IMR-90 (cell line): ENCODE measurements at regions not wholly inside any gene's neighbourhood (a gene's known extent, or its start where the extent isn't known, plus 50 kb on each side); places are given as distances from the start of the nearest gene placed in this dataset.
"Not testable (repeated sequence)": the region's sequence is repeated elsewhere in the genome, so short reads cannot be mapped to it uniquely, and the experiment has no call there.

Source experiments
- ATAC-seq: fragments of 200-7000 bp; cut with Tn5 transposase; 2 replicates; pipeline ENCODE4 v1.9.1; 2020; ENCODE audit warnings: low read depth, mild to moderate bottlenecking, moderate library complexity
- BruUV-seq: library from RNA; stranded (reverse); fragments of 400-500 nt; replicated peaks from 2 replicates; lab custom pipeline; 2021; lab: Mats Ljungman, UMichigan
- CTCF ChIA-PET: fragments of 300-600 bp; formaldehyde crosslinking; extraction: SDS; loops from one replicate; lab custom pipeline; 2021; ENCODE audit warnings: antibody characterized with exemption; lab: Yijun Ruan, JAX
- POLR2A ChIA-PET: fragments of 300-600 bp; sonication (Branson Sonifier 250); formaldehyde crosslinking; loops from one replicate; lab custom pipeline; 2022; ENCODE audit warnings: antibody characterized with exemption; ENCODE audit not compliant: unreplicated experiment; lab: Charles Lee
- DNase-seq: peaks from one replicate; pipeline ENCODE4 v3.0.0; 2013
- H2AFZ ChIP-seq: replicated peaks from 2 replicates; pipeline ENCODE3; 2013; ENCODE audit warnings: low read length, mild to moderate bottlenecking; ENCODE audit not compliant: poor library complexity
- H2AK5ac ChIP-seq: 2 replicates; pipeline ENCODE4 v1.6.1; 2013; ENCODE audit warnings: low read depth, low read length, inconsistent platforms
- H2AK9ac ChIP-seq: replicated peaks from 2 replicates; pipeline ENCODE3; 2013; ENCODE audit warnings: mild to moderate bottlenecking, low read depth, low read length, moderate library complexity; ENCODE audit not compliant: poor library complexity
- H2BK120ac ChIP-seq: 2 replicates; pipeline ENCODE4 v1.6.1; 2013; ENCODE audit warnings: low read depth, low read length, inconsistent platforms
- H2BK15ac ChIP-seq: 3 replicates; pipeline ENCODE4 v1.6.1; 2013; ENCODE audit warnings: low read depth, low read length, inconsistent platforms
- H2BK20ac ChIP-seq: 2 replicates; pipeline ENCODE4 v1.6.1; 2013; ENCODE audit warnings: low read depth, mild to moderate bottlenecking, inconsistent platforms, low read length, moderate library complexity
- H2BK5ac ChIP-seq: 2 replicates; pipeline ENCODE4 v1.6.1; 2013; ENCODE audit warnings: mild to moderate bottlenecking, low read depth, low read length, inconsistent platforms; ENCODE audit not compliant: poor library complexity, severe bottlenecking
- H3K14ac ChIP-seq: replicated peaks from 2 replicates; pipeline ENCODE4 v1.6.1; 2013; ENCODE audit warnings: low read depth, low read length, inconsistent platforms
- H3K18ac ChIP-seq: 2 replicates; pipeline ENCODE4 v1.6.1; 2013; ENCODE audit warnings: low read depth, low read length, control low read depth
- H3K23ac ChIP-seq: 2 replicates; pipeline ENCODE4 v1.6.1; 2013; ENCODE audit warnings: low read depth, low read length, inconsistent platforms
- H3K27ac ChIP-seq: 2 replicates; pipeline ENCODE4 v1.5.1; 2013; ENCODE audit warnings: mild to moderate bottlenecking, control low read depth, low read length; ENCODE audit not compliant: insufficient read depth
- H3K27me3 ChIP-seq: 2 replicates; pipeline ENCODE4 v1.6.1; 2013; ENCODE audit warnings: low read length; ENCODE audit not compliant: control insufficient read depth, insufficient read depth
- H3K36me3 ChIP-seq: 2 replicates; pipeline ENCODE4 v1.6.1; 2013; ENCODE audit warnings: low read length, mixed read lengths; ENCODE audit not compliant: control insufficient read depth, insufficient read depth
- H3K4ac ChIP-seq: 2 replicates; pipeline ENCODE4 v1.6.1; 2013; ENCODE audit warnings: low read depth, low read length, inconsistent platforms
- H3K4me1 ChIP-seq: 2 replicates; pipeline ENCODE4 v1.6.1; 2013; ENCODE audit warnings: low read length, mixed read lengths; ENCODE audit not compliant: control insufficient read depth, insufficient read depth
- H3K4me2 ChIP-seq: 2 replicates; pipeline ENCODE4 v1.6.1; 2013; ENCODE audit warnings: low read depth, mild to moderate bottlenecking, control low read depth, low read length, moderate library complexity
- H3K4me3 ChIP-seq: 2 replicates; pipeline ENCODE4 v1.5.1; 2013; ENCODE audit warnings: low read depth, mild to moderate bottlenecking, control low read depth, low read length, moderate library complexity; ENCODE audit not compliant: insufficient read depth
- H3K56ac ChIP-seq: 2 replicates; pipeline ENCODE4 v1.6.1; 2013; ENCODE audit warnings: low read length, inconsistent platforms; ENCODE audit not compliant: insufficient read depth; ENCODE audit errors: extremely low read depth
- H3K79me1 ChIP-seq, 2 experiments: 2 replicates each; pipeline ENCODE4 v1.6.1; 2013; ENCODE audit warnings: low read length in 2 of 2, inconsistent platforms in 1 of 2, low read depth in 1 of 2
- H3K9ac ChIP-seq: 2 replicates; pipeline ENCODE4 v1.6.1; 2013; ENCODE audit warnings: low read depth, low read length, control low read depth
- H3K9me1 ChIP-seq: 2 replicates; pipeline ENCODE4 v1.6.1; 2013; ENCODE audit warnings: low read length, inconsistent platforms; ENCODE audit not compliant: insufficient read depth
- H3K9me3 ChIP-seq: 2 replicates; pipeline ENCODE4 v1.6.1; 2013; ENCODE audit warnings: low read length; ENCODE audit not compliant: control insufficient read depth, insufficient read depth
- H4K20me1 ChIP-seq: 2 replicates; pipeline ENCODE4 v1.6.1; 2013; ENCODE audit warnings: low read length, inconsistent platforms; ENCODE audit not compliant: insufficient read depth
- H4K5ac ChIP-seq: 2 replicates; pipeline ENCODE4 v1.6.1; 2013; ENCODE audit warnings: mild to moderate bottlenecking, low read depth, low read length, control low read depth
- H4K8ac ChIP-seq, 2 experiments: 2 replicates each; pipeline ENCODE4 v1.6.1; 2013; ENCODE audit warnings: low read depth in 2 of 2, low read length in 2 of 2, control low read depth in 1 of 2, inconsistent platforms in 1 of 2
- H4K91ac ChIP-seq: 2 replicates; pipeline ENCODE4 v1.6.1; 2013; ENCODE audit warnings: low read depth, low read length, inconsistent platforms; ENCODE audit not compliant: insufficient read depth
- WGBS, 2 experiments: methylation state at CpG; one replicate each; pipeline versions ENCODE4 v1.1.5 to v1.1.7; 2013; ENCODE audit warnings: missing lambda C conversion rate in 2 of 2; ENCODE audit not compliant: insufficient read length in 1 of 2; ENCODE audit errors: extremely low coverage in 2 of 2; 5-methylcytosine and 5-hydroxymethylcytosine counted together
- dilution Hi-C: fragments of 300-500 bp; cut with HindIII; formaldehyde crosslinking; loops from one replicate; pipeline ENCODE4 v1.14.3; 2018; ENCODE audit warnings: low sequenced_read_pairs; ENCODE audit not compliant: unreplicated experiment
- in situ Hi-C: fragments of 300-500 bp; cut with MboI; formaldehyde crosslinking; loops from 3 replicates; pipeline ENCODE4 v1.14.3; 2019; ENCODE audit warnings: low sequenced_read_pairs, inconsistent platforms, mixed read lengths
- intact Hi-C: fragments of 100-400 bp; cut with micrococcal nuclease; formaldehyde crosslinking; loops from 2 replicates; pipeline ENCODE4 v1.10.0; 2022

- H2BK15ac ChIP-seq, H3K4me3 ChIP-seq, H2AFZ ChIP-seq, H4K91ac ChIP-seq, H3K56ac ChIP-seq, DNase-seq, dilution Hi-C loops, H3K9me3 ChIP-seq, in situ Hi-C loops, H2BK120ac ChIP-seq, H4K5ac ChIP-seq, H3K18ac ChIP-seq, BruUV-seq, H3K27ac ChIP-seq, H2AK9ac ChIP-seq, H3K4ac ChIP-seq, ATAC-seq, H2BK5ac ChIP-seq, H3K79me1 ChIP-seq, H4K8ac ChIP-seq, POLR2A ChIA-PET, H2BK20ac ChIP-seq, H3K36me3 ChIP-seq, H3K23ac ChIP-seq, H3K4me1 ChIP-seq, H4K20me1 ChIP-seq, intact Hi-C loops, H3K9me1 ChIP-seq, CTCF ChIA-PET, H3K4me2 ChIP-seq, H3K14ac ChIP-seq, H2AK5ac ChIP-seq, H3K9ac ChIP-seq: not testable (repeated sequence)
- peaks cover 13% of the 10 kb centered on the region for H3K27me3 ChIP-seq
- no CpG with 5 or more reads among the region's 3 CpGs for WGBS, 2 experiments
These were observed 120.9 kb downstream of the CCDC74A start for GRCh38 chr2:131648565-131648964.

DNA sequence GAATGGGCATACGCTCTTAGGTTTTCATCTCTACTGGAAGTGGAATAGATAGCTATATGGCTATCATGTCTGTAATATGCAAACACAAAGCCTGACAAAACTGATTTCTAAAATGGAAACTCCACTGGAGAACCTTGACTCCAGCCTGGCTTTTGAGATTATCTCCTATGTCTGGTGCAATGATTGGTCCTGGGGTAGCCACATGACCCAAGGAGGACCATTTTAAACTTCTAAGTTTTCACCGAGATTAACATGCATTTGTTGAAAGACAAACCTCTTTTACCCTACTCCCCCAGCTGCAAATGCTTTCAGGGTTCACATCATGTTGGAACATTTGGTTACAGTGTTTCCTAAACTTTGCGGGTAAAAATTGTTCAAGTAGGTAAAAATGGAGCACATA, 124.6 kb downstream of the CCDC74A start:
- CTCF ChIA-PET, H3K56ac ChIP-seq, H2BK15ac ChIP-seq, H2BK20ac ChIP-seq, H3K9me3 ChIP-seq, H3K27me3 ChIP-seq, H3K23ac ChIP-seq, H4K91ac ChIP-seq, ATAC-seq, intact Hi-C loops, H3K9ac ChIP-seq, DNase-seq, dilution Hi-C loops, BruUV-seq, H3K9me1 ChIP-seq, H2AK9ac ChIP-seq, POLR2A ChIA-PET, H2AFZ ChIP-seq, H4K5ac ChIP-seq, H3K4me3 ChIP-seq, H2AK5ac ChIP-seq, H3K4me2 ChIP-seq, in situ Hi-C loops, H3K4ac ChIP-seq, H3K14ac ChIP-seq, H3K27ac ChIP-seq, H3K18ac ChIP-seq, H3K79me1 ChIP-seq, H3K36me3 ChIP-seq, H4K20me1 ChIP-seq, H2BK5ac ChIP-seq, H2BK120ac ChIP-seq, H3K4me1 ChIP-seq, H4K8ac ChIP-seq: not testable (repeated sequence)
- WGBS, 2 experiments, result no CpG with 5 or more reads among the region's 3 CpGs
